ENCODE measurements at regions not wholly inside any gene's neighbourhood (a gene's known extent, or its start where the extent isn't known, plus 50 kb on each side); places are given as distances from the start of the nearest gene placed in this dataset.
"Not testable (repeated sequence)": the region's sequence is repeated elsewhere in the genome, so short reads cannot be mapped to it uniquely, and the experiment has no call there.

DNA sequence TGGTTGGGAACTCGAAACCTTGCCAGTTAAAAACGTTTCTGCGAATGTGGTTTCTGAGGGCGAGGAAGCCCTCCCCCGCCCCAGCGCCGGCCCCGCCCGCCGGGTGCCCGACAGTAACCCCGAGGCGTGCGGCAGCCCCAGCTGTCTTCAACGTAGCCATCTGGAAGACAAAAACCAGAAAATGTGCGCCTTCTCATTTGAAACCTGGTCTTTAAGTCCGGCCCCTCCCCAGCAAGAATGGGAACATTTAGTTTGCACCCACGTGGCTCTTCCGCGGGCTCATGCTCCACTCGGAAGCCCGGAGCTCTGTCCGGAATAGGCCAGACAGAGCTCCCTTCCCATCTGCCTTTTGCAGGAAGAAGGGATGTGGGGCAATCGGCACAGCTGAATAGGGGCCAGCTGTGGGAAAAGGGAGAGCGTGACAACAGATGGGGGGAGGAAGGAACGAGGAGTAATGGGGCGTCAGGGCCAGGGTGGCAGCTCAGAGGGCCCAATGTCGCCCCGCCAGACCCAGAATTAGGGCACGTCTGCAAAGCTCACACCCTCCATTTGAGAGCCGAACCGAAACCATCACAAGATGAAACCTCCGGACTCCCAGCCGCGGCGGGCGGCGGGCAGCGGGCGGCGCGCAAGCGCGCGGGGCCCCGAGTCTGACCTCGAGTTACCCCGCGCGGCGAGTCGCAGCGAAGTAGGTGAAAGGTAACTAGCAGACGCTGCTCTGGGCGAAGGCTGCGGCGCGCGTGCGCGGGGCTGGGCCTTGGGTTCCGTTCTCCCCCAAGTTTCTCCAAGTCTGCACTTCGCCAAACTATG, 63.4 kb upstream of the ABCA1 start:
- H3K27me3 ChIP-seq = no peaks in the 10 kb centered on the region
- H3K4me1 ChIP-seq (ENCODE audit: low read depth) = peaks cover 17% of the 10 kb centered on the region
- peak; percentile 91 to 93 for DNase-seq (ENCODE audit: low read depth in 1 of 2, low spot score in 1 of 2)
- H3K4me3 ChIP-seq = peak overlapping the region; percentile 32
- H3K27ac ChIP-seq = peak overlapping the region; percentile 81
- no peaks in the 10 kb centered on the region for H3K9me3 ChIP-seq (ENCODE audit: low read depth)
- H3K36me3 ChIP-seq = no peaks in the 10 kb centered on the region
- TF ChIP-seq, protein P1, sequence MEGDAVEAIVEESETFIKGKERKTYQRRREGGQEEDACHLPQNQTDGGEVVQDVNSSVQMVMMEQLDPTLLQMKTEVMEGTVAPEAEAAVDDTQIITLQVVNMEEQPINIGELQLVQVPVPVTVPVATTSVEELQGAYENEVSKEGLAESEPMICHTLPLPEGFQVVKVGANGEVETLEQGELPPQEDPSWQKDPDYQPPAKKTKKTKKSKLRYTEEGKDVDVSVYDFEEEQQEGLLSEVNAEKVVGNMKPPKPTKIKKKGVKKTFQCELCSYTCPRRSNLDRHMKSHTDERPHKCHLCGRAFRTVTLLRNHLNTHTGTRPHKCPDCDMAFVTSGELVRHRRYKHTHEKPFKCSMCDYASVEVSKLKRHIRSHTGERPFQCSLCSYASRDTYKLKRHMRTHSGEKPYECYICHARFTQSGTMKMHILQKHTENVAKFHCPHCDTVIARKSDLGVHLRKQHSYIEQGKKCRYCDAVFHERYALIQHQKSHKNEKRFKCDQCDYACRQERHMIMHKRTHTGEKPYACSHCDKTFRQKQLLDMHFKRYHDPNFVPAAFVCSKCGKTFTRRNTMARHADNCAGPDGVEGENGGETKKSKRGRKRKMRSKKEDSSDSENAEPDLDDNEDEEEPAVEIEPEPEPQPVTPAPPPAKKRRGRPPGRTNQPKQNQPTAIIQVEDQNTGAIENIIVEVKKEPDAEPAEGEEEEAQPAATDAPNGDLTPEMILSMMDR (IDR thresholded peaks at IDR 0.05; ENCODE audit: low read depth, low read length) = no peak

DNA sequence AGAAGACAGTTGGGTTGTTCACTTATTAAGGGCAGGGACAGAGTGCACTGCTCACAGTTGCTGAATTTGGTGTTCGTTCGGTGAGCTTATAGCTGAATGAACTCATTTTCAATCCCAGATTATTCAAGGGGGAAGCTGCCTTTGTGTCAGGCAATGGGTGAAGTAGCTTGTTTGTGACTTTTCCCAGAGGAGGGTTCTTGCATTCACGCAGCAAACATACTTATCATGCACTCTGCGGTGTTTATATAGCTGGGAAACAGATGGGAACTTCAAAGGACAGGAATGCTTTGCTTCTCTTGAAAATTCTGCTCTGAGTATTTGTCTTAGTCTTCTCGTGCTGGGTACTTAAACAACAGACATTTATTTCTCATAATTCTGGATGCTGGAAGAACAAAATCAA, 64.7 kb upstream of the ABCA1 start:
- Histone ChIP-seq H3K4me3 (no peak overlapping the region), H3K36me3 (no peaks in the 10 kb centered on the region), H3K27me3 (no peaks in the 10 kb centered on the region), H3K9me3 (ENCODE audit: low read depth) (no peaks in the 10 kb centered on the region), H3K27ac (peak overlapping the region; percentile 95), H3K4me1 (ENCODE audit: low read depth) (peaks cover 17% of the 10 kb centered on the region)
- TF ChIP-seq, protein P1 (IDR thresholded peaks at IDR 0.05; ENCODE audit: low read depth, low read length) = no peak
- peak; percentile 19 to 53 for DNase-seq (ENCODE audit: low read depth in 1 of 2, low spot score in 1 of 2)

DNA sequence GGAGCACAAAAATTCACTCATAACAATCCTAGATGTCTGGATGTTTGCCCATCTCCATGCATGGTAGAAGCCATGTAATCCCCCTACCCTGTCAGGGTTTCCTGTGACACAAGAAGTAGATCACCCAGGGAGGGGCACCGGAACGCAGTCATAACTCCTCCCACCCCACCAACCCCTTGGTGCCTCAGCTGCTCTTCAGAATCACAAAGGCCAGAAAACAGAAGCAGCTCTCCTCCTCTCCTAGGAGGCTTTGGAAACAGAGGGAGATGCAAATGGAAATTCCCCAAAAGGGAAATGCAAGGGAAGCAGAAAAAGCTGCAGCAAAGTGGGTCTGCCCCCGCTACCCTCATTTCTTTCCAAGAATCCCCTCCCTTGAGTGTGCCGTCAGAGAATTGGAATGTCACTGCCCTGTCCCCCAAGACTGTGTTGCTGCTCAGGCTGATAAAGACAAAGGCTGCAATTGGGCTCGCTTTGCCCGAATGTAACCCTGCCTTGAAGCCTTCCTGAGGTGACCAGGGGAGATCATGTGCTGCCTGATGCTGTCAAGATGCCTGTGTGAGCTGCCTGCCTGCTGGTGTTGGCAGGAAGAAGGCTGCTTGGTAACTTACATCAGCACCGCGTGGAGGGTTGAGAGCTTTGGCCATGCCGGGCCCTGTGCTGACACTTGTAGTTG, 65.5 kb upstream of the ABCA1 start:
- peak; percentile 91 for DNase-seq (ENCODE audit: low read depth in 1 of 2, low spot score in 1 of 2)
- H3K36me3 ChIP-seq = no peaks in the 10 kb centered on the region
- peaks cover 17% of the 10 kb centered on the region for H3K4me1 ChIP-seq (ENCODE audit: low read depth)
- no peaks in the 10 kb centered on the region for H3K27me3 ChIP-seq
- H3K4me3 ChIP-seq = no peak overlapping the region
- peak overlapping the region; percentile 95 for H3K27ac ChIP-seq
- TF ChIP-seq, protein P1 (IDR thresholded peaks at IDR 0.05; ENCODE audit: low read depth, low read length) = no peak
- no peaks in the 10 kb centered on the region for H3K9me3 ChIP-seq (ENCODE audit: low read depth)

DNA sequence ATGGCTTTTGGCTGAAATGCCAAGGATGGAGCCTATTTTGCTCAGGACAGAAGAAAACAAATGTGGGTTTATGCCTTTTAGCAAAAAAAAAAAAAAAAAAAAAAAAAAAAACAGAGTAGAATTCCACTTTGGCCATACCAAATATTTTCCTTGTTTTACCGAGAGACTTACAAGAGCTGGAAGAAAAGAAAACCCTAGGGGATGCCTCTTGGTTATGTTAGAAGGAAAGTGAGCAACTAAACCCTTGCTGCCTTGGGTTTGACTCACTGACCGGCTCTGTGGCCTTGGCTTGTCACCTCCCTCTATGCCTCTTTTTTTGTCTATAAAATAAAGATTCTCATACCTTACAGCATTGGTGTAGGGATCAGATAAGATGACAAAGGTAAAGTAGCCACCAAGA, 69.6 kb upstream of the ABCA1 start:
- Histone ChIP-seq H3K27me3 (no peaks in the 10 kb centered on the region), H3K4me1 (ENCODE audit: low read depth) (peaks cover 9% of the 10 kb centered on the region), H3K9me3 (ENCODE audit: low read depth) (no peaks in the 10 kb centered on the region), H3K36me3 (no peaks in the 10 kb centered on the region), H3K27ac (no peak overlapping the region), H3K4me3 (no peak overlapping the region)
- DNase-seq (ENCODE audit: low read depth in 1 of 2, low spot score in 1 of 2) = no peak
- TF ChIP-seq, protein P1 (IDR thresholded peaks at IDR 0.05; ENCODE audit: low read depth, low read length) = no peak

GRCh38 chr9:104999136-104999535, 71.2 kb upstream of the ABCA1 start:
- Histone ChIP-seq H3K27ac (no peak overlapping the region), H3K4me3 (no peak overlapping the region), H3K4me1 (ENCODE audit: low read depth) (no peaks in the 10 kb centered on the region), H3K27me3 (no peaks in the 10 kb centered on the region), H3K9me3 (ENCODE audit: low read depth) (no peaks in the 10 kb centered on the region), H3K36me3 (no peaks in the 10 kb centered on the region)
- DNase-seq (ENCODE audit: low read depth in 1 of 2, low spot score in 1 of 2) = no peak
- TF ChIP-seq, protein P1 (IDR thresholded peaks at IDR 0.05; ENCODE audit: low read depth, low read length) = no peak

- not testable (repeated sequence) for DNase-seq (ENCODE audit: low read depth in 1 of 2, low spot score in 1 of 2); H3K4me3 ChIP-seq; H3K9me3 ChIP-seq (ENCODE audit: low read depth); H3K4me1 ChIP-seq (ENCODE audit: low read depth); H3K27me3 ChIP-seq; H3K27ac ChIP-seq; H3K36me3 ChIP-seq
These were observed 72.6 kb upstream of the ABCA1 start for GRCh38 chr9:105000529-105000928.
